HG02571 (cell line): ENCODE measurements at regions not wholly inside any gene's neighbourhood (a gene's known extent, or its start where the extent isn't known, plus 50 kb on each side); places are given as distances from the start of the nearest gene placed in this dataset.
A peak's percentile ranks its signal among the peaks of the same experiment; 100 is the strongest.
"Not testable (repeated sequence)": the region's sequence is repeated elsewhere in the genome, so short reads cannot be mapped to it uniquely, and the experiment has no call there.

Experiments used
- ATAC-seq: cut with Tn5 transposase; IDR thresholded peaks from one replicate; pipeline ENCODE4 v1.9.1; 2021; ENCODE audit warnings: mild to moderate bottlenecking, moderate library complexity; ENCODE audit not compliant: unreplicated experiment

- ATAC-seq: no peak
Observed at GRCh38 chr9:6105738-6106137, 90.3 kb upstream of the RANBP6 start.

- not testable (repeated sequence) for ATAC-seq
Observed at GRCh38 chr9:6104406-6104805, 89.0 kb upstream of the RANBP6 start.

GRCh38 chr9:6103911-6104310 lies 88.5 kb upstream of the RANBP6 start:
- not testable (repeated sequence) for ATAC-seq

GRCh38 chr9:6102336-6102987 lies 87.0 kb upstream of the RANBP6 start:
- ATAC-seq: not testable (repeated sequence)

- ATAC-seq: not testable (repeated sequence)
Observed at GRCh38 chr9:6101725-6102124, 86.3 kb upstream of the RANBP6 start.

GRCh38 chr9:6099346-6099745 lies 83.9 kb upstream of the RANBP6 start:
- not testable (repeated sequence) for ATAC-seq

- ATAC-seq: no peak
Observed at GRCh38 chr9:6098431-6098830, 83.0 kb upstream of the RANBP6 start.

GRCh38 chr9:6096821-6097220 lies 81.4 kb upstream of the RANBP6 start:
- no peak for ATAC-seq

GRCh38 chr9:6090277-6091210 lies 75.1 kb upstream of the RANBP6 start:
- no peak for ATAC-seq

GRCh38 chr9:6089300-6089699 lies 73.9 kb upstream of the RANBP6 start:
- no peak for ATAC-seq

- no peak for ATAC-seq
Observed at GRCh38 chr9:6086006-6086655, 70.7 kb upstream of the RANBP6 start.

GRCh38 chr9:6080154-6080716 lies 64.8 kb upstream of the RANBP6 start:
- peak; percentile 67 for ATAC-seq

- ATAC-seq: no peak
Observed at GRCh38 chr9:6079386-6079785, 64.0 kb upstream of the RANBP6 start.

GRCh38 chr9:6078382-6079105 lies 63.1 kb upstream of the RANBP6 start:
- ATAC-seq: no peak

GRCh38 chr9:6076851-6077250 lies 61.4 kb upstream of the RANBP6 start:
- ATAC-seq: no peak

- no peak for ATAC-seq
Observed at GRCh38 chr9:6073731-6074130, 58.3 kb upstream of the RANBP6 start.

GRCh38 chr9:6072865-6073264 lies 57.4 kb upstream of the RANBP6 start:
- no peak for ATAC-seq

- no peak for ATAC-seq
Observed at GRCh38 chr9:6072453-6072852, 57.0 kb upstream of the RANBP6 start.

- no peak for ATAC-seq
Observed at GRCh38 chr9:6068983-6069382, 53.6 kb upstream of the RANBP6 start.

- no peak for ATAC-seq
Observed at GRCh38 chr9:6067426-6067825, 52.0 kb upstream of the RANBP6 start.
